ENCODE measurements at regions not wholly inside any gene's neighbourhood (a gene's known extent, or its start where the extent isn't known, plus 50 kb on each side); places are given as distances from the start of the nearest gene placed in this dataset.

DNA sequence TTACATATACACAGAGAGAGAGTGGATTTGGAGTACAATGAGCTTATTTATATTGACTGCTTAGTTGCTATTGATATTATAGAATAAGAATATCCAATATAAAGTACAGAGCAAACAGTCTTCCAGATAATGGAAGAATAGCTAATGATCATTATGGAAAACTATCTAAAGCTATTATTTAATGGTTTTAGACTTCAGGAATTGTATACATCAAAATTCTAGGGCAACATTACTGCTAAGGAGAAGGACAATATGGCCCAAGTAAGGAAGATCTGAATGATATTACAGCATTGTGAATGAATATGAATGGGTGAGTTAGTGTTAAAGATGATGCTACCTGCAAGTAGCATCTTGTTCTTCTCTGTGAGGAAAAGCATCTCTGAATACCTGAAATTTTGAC, 604.2 kb upstream of the PCDH20 start:
- Histone ChIP-seq H3K4me3 (ENCODE audit: insufficient read length, low read depth) (no peak overlapping the region), H3K9me3 (ENCODE audit: insufficient read depth, low read length) (no peaks in the 10 kb centered on the region), H3K4me1 (ENCODE audit: insufficient read depth, insufficient read length) (no peaks in the 10 kb centered on the region), H3K36me3 (ENCODE audit: insufficient read depth, insufficient read length, low read length) (no peaks in the 10 kb centered on the region), H3K27me3 (ENCODE audit: insufficient read depth, insufficient read length) (no peaks in the 10 kb centered on the region), H3K9ac (ENCODE audit: insufficient read length, low read depth) (no peak overlapping the region)
- no peak for DNase-seq (ENCODE audit: low read depth, low spot score)
- TF ChIP-seq ZNF274 (IDR thresholded peaks at IDR 0.05; ENCODE audit: low read depth, low read length) (no peak), YY1 (IDR thresholded peaks at IDR 0.05; ENCODE audit: insufficient read depth, insufficient read length) (no peak), SUZ12 (IDR thresholded peaks at IDR 0.05; ENCODE audit: extremely low read depth, insufficient read depth, insufficient read length) (no peak)

DNA sequence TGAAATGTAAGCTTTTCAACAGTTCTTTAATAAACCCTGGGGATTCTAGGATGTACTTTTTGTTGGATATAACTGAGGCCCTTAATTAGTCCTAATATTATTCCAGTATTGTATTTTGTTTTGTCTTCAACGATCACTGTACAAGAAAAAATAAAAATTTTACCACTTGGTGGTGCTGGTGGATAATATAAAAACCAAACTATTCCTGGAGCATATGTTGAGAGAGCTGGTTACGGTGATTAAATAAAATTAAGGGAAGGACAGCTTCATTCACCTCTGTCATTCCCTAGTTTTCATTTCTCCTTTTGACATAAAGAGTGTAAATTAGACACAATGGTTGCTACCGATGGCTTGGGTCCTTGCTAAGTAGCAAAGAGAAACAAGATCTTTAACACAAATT, 598.6 kb upstream of the PCDH20 start:
- H3K4me1 ChIP-seq (ENCODE audit: insufficient read depth, insufficient read length) = no peaks in the 10 kb centered on the region
- no peaks in the 10 kb centered on the region for H3K36me3 ChIP-seq (ENCODE audit: insufficient read depth, insufficient read length, low read length)
- no peak for DNase-seq (ENCODE audit: low read depth, low spot score)
- no peak overlapping the region for H3K4me3 ChIP-seq (ENCODE audit: insufficient read length, low read depth)
- H3K27me3 ChIP-seq (ENCODE audit: insufficient read depth, insufficient read length) = no peaks in the 10 kb centered on the region
- H3K9me3 ChIP-seq (ENCODE audit: insufficient read depth, low read length) = no peaks in the 10 kb centered on the region
- TF ChIP-seq SUZ12 (IDR thresholded peaks at IDR 0.05; ENCODE audit: extremely low read depth, insufficient read depth, insufficient read length) (no peak), YY1 (IDR thresholded peaks at IDR 0.05; ENCODE audit: insufficient read depth, insufficient read length) (no peak), ZNF274 (IDR thresholded peaks at IDR 0.05; ENCODE audit: low read depth, low read length) (no peak)
- H3K9ac ChIP-seq (ENCODE audit: insufficient read length, low read depth) = no peak overlapping the region

DNA sequence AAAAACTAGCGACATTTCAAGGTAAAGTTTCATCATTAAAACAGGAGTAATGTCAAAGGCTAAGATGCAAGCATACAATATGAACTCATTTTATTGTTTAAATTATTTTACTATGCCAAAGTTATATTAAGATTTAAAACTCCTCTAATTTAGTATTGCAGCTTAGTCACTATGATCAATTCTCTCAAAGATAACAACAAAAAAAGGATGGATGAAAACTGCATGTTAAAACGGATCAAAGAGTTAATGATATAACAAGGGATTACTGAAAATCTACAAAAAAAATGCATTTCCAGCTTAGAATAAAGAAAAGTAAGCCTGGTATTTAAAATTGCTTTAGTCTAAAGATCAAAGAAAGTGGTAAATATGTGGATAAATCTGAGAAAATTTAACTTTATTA, 587.8 kb upstream of the PCDH20 start:
- H3K4me1 ChIP-seq (ENCODE audit: insufficient read depth, insufficient read length) = no peaks in the 10 kb centered on the region
- DNase-seq (ENCODE audit: low read depth, low spot score) = no peak
- H3K9ac ChIP-seq (ENCODE audit: insufficient read length, low read depth) = no peak overlapping the region
- H3K36me3 ChIP-seq (ENCODE audit: insufficient read depth, insufficient read length, low read length) = no peaks in the 10 kb centered on the region
- no peaks in the 10 kb centered on the region for H3K27me3 ChIP-seq (ENCODE audit: insufficient read depth, insufficient read length)
- no peak overlapping the region for H3K4me3 ChIP-seq (ENCODE audit: insufficient read length, low read depth)
- no peak for TF ChIP-seq ZNF274 (IDR thresholded peaks at IDR 0.05; ENCODE audit: low read depth, low read length)
- no peak for TF ChIP-seq SUZ12 (IDR thresholded peaks at IDR 0.05; ENCODE audit: extremely low read depth, insufficient read depth, insufficient read length)
- TF ChIP-seq YY1 (IDR thresholded peaks at IDR 0.05; ENCODE audit: insufficient read depth, insufficient read length) = no peak
- no peaks in the 10 kb centered on the region for H3K9me3 ChIP-seq (ENCODE audit: insufficient read depth, low read length)

DNA sequence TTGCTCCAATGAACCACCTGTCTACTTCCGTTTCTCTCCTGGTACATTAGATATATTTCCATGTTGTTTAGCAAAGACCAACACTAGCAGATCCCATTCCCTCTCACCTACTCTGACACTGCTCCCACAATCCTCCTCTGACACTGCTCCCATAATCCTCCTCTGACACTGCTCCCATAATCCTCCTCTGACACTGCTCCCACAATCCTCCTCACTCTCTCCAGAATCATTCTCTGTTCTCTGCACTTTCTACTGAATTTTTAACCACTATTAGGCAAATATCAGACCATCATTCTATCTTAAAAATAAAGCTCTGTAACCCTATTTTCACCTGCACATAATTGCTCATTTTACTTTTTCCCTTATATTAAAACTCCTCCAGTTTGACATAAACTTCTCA, 578.5 kb upstream of the PCDH20 start:
- Histone ChIP-seq H3K9ac (ENCODE audit: insufficient read length, low read depth) (no peak overlapping the region), H3K4me3 (ENCODE audit: insufficient read length, low read depth) (no peak overlapping the region), H3K27me3 (ENCODE audit: insufficient read depth, insufficient read length) (no peaks in the 10 kb centered on the region), H3K4me1 (ENCODE audit: insufficient read depth, insufficient read length) (no peaks in the 10 kb centered on the region), H3K36me3 (ENCODE audit: insufficient read depth, insufficient read length, low read length) (no peaks in the 10 kb centered on the region), H3K9me3 (ENCODE audit: insufficient read depth, low read length) (no peaks in the 10 kb centered on the region)
- DNase-seq (ENCODE audit: low read depth, low spot score) = no peak
- no peak for TF ChIP-seq YY1 (IDR thresholded peaks at IDR 0.05; ENCODE audit: insufficient read depth, insufficient read length)
- no peak for TF ChIP-seq SUZ12 (IDR thresholded peaks at IDR 0.05; ENCODE audit: extremely low read depth, insufficient read depth, insufficient read length)
- TF ChIP-seq ZNF274 (IDR thresholded peaks at IDR 0.05; ENCODE audit: low read depth, low read length) = no peak

DNA sequence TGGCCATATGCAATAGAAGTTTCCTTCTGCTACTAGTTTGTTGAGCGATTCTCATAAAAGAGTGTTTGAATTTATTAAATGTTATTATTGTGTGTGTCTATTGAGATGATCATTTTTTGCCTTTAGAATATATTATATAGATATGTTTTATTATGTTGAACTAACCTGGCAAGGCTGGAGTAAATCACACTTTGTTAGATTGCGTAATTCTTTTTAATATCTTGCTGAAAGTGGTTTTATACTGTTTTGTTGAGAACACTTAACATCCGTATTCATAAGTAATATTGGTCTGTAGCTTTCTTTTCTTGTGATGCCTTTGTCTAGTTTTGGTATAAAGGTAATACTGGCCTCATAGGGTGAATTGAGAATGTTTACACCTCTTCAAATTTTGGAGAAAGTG, 574.3 kb upstream of the PCDH20 start:
- TF ChIP-seq YY1 (IDR thresholded peaks at IDR 0.05; ENCODE audit: insufficient read depth, insufficient read length) (no peak), SUZ12 (IDR thresholded peaks at IDR 0.05; ENCODE audit: extremely low read depth, insufficient read depth, insufficient read length) (no peak), ZNF274 (IDR thresholded peaks at IDR 0.05; ENCODE audit: low read depth, low read length) (no peak)
- DNase-seq (ENCODE audit: low read depth, low spot score) = no peak
- Histone ChIP-seq H3K4me3 (ENCODE audit: insufficient read length, low read depth) (no peak overlapping the region), H3K9me3 (ENCODE audit: insufficient read depth, low read length) (no peaks in the 10 kb centered on the region), H3K4me1 (ENCODE audit: insufficient read depth, insufficient read length) (no peaks in the 10 kb centered on the region), H3K36me3 (ENCODE audit: insufficient read depth, insufficient read length, low read length) (no peaks in the 10 kb centered on the region), H3K27me3 (ENCODE audit: insufficient read depth, insufficient read length) (no peaks in the 10 kb centered on the region), H3K9ac (ENCODE audit: insufficient read length, low read depth) (no peak overlapping the region)

DNA sequence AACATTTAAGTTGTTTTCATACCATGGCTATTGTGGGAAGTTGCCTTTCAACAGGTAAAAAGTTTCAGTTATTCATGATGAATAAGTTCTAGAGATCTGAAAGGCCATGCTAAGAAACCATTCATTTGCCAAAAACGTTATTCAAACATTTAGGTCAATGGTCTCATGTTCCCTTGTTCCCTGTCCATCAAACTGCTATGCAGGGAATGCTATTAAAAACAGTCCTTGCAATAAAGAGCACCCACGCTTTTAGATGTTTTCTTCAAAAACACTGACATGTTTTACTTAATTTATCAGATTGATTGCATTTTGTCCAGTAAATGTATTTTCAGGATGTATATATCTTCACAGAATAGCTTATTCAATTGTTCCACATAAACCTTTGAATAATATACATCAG, 573.2 kb upstream of the PCDH20 start:
- Histone ChIP-seq H3K36me3 (ENCODE audit: insufficient read depth, insufficient read length, low read length) (no peaks in the 10 kb centered on the region), H3K4me1 (ENCODE audit: insufficient read depth, insufficient read length) (no peaks in the 10 kb centered on the region), H3K27me3 (ENCODE audit: insufficient read depth, insufficient read length) (no peaks in the 10 kb centered on the region), H3K9ac (ENCODE audit: insufficient read length, low read depth) (no peak overlapping the region), H3K9me3 (ENCODE audit: insufficient read depth, low read length) (no peaks in the 10 kb centered on the region), H3K4me3 (ENCODE audit: insufficient read length, low read depth) (no peak overlapping the region)
- no peak for DNase-seq (ENCODE audit: low read depth, low spot score)
- TF ChIP-seq SUZ12 (IDR thresholded peaks at IDR 0.05; ENCODE audit: extremely low read depth, insufficient read depth, insufficient read length) (no peak), ZNF274 (IDR thresholded peaks at IDR 0.05; ENCODE audit: low read depth, low read length) (no peak), YY1 (IDR thresholded peaks at IDR 0.05; ENCODE audit: insufficient read depth, insufficient read length) (no peak)

DNA sequence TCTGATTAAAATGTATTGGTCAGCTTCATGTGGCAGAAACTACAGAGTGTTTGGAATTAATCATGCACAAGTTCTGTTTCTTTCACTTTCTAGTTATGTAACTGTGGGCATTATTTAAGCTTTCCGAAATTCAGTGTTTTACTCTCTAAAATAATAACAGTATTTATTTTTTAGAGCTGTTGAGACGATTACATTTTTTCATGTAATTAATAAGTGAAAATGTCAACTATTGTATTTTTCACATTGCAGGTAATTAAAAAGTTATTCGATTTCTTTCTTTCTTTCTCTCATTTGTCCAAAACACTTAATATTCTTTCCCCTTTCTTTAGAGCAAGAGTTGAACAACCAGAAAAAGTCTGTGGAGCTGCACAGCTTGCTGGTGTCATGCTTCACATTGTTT, 559.4 kb upstream of the PCDH20 start:
- Histone ChIP-seq H3K4me1 (ENCODE audit: insufficient read depth, insufficient read length) (no peaks in the 10 kb centered on the region), H3K27me3 (ENCODE audit: insufficient read depth, insufficient read length) (no peaks in the 10 kb centered on the region), H3K36me3 (ENCODE audit: insufficient read depth, insufficient read length, low read length) (no peaks in the 10 kb centered on the region), H3K4me3 (ENCODE audit: insufficient read length, low read depth) (no peak overlapping the region), H3K9me3 (ENCODE audit: insufficient read depth, low read length) (no peaks in the 10 kb centered on the region), H3K9ac (ENCODE audit: insufficient read length, low read depth) (no peak overlapping the region)
- no peak for DNase-seq (ENCODE audit: low read depth, low spot score)
- TF ChIP-seq YY1 (IDR thresholded peaks at IDR 0.05; ENCODE audit: insufficient read depth, insufficient read length) (no peak), ZNF274 (IDR thresholded peaks at IDR 0.05; ENCODE audit: low read depth, low read length) (no peak), SUZ12 (IDR thresholded peaks at IDR 0.05; ENCODE audit: extremely low read depth, insufficient read depth, insufficient read length) (no peak)

DNA sequence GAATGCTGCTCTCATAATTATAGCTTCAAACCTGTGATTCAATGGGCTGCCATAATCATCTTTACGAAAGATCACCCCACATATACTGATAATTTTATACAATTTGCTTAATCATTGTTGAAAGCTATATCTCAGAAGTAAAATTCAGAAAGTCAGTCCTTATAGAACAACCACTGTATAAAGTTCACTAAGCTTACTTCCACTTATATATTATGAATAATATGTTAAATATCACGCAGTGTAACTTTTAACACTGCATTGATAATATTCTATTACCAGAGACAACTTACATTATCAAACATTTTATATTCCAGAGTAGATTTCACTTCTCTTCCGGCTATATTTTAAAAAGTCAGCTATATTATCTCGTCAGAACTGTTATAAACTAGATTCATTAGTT, 550.1 kb upstream of the PCDH20 start:
- H3K36me3 ChIP-seq (ENCODE audit: insufficient read depth, insufficient read length, low read length) = no peaks in the 10 kb centered on the region
- no peak for DNase-seq (ENCODE audit: low read depth, low spot score)
- H3K27me3 ChIP-seq (ENCODE audit: insufficient read depth, insufficient read length) = no peaks in the 10 kb centered on the region
- TF ChIP-seq ZNF274 (IDR thresholded peaks at IDR 0.05; ENCODE audit: low read depth, low read length) = no peak
- no peak for TF ChIP-seq SUZ12 (IDR thresholded peaks at IDR 0.05; ENCODE audit: extremely low read depth, insufficient read depth, insufficient read length)
- no peak for TF ChIP-seq YY1 (IDR thresholded peaks at IDR 0.05; ENCODE audit: insufficient read depth, insufficient read length)
- H3K4me3 ChIP-seq (ENCODE audit: insufficient read length, low read depth) = no peak overlapping the region
- H3K9ac ChIP-seq (ENCODE audit: insufficient read length, low read depth) = no peak overlapping the region
- no peaks in the 10 kb centered on the region for H3K9me3 ChIP-seq (ENCODE audit: insufficient read depth, low read length)
- no peaks in the 10 kb centered on the region for H3K4me1 ChIP-seq (ENCODE audit: insufficient read depth, insufficient read length)
